Hepatocyte (in vitro differentiated cells): ENCODE measurements at regions not wholly inside any gene's neighbourhood (a gene's known extent, or its start where the extent isn't known, plus 50 kb on each side); places are given as distances from the start of the nearest gene placed in this dataset.

ENCODE experiments used
- DNase-seq: peaks from one replicate; pipeline ENCODE4 v3.0.0-alpha.2; 2016; ENCODE audit warnings: low spot score
- H2AFZ ChIP-seq: fragments of 200-600 bp; sonication (generic); 2 replicates; pipeline ENCODE4 v1.6.0; 2016; ENCODE audit warnings: antibody characterized with exemption, mild to moderate bottlenecking
- H3K27ac ChIP-seq: fragments of 200-600 bp; sonication (generic); 2 replicates; pipeline ENCODE4 v1.5.1; 2016; ENCODE audit warnings: mild to moderate bottlenecking
- H3K27me3 ChIP-seq: fragments of 200-600 bp; sonication (generic); 2 replicates; pipeline ENCODE4 v1.6.1; 2016
- H3K36me3 ChIP-seq: fragments of 200-600 bp; sonication (generic); replicated peaks from 2 replicates; pipeline ENCODE4 v1.5.1; 2016; ENCODE audit warnings: low read depth; ENCODE audit not compliant: insufficient read depth
- H3K4me1 ChIP-seq: fragments of 200-600 bp; sonication (generic); 2 replicates; pipeline ENCODE4 v1.5.1; 2016; ENCODE audit warnings: mild to moderate bottlenecking, moderate library complexity; ENCODE audit not compliant: insufficient read depth
- H3K4me2 ChIP-seq: fragments of 200-600 bp; sonication (generic); 2 replicates; pipeline ENCODE4 v1.6.0; 2016
- H3K4me3 ChIP-seq: fragments of 200-600 bp; sonication (generic); 2 replicates; pipeline ENCODE4 v1.5.1; 2016; ENCODE audit warnings: mild to moderate bottlenecking
- H3K79me2 ChIP-seq: fragments of 200-600 bp; sonication (generic); 2 replicates; pipeline ENCODE4 v1.6.0; 2017; ENCODE audit warnings: mild to moderate bottlenecking
- H3K9me2 ChIP-seq: fragments of 200-600 bp; sonication (generic); replicated peaks from 2 replicates; pipeline ENCODE4 v1.6.0; 2017; ENCODE audit warnings: mild to moderate bottlenecking; ENCODE audit not compliant: insufficient read depth
- H3K9me3 ChIP-seq: fragments of 200-600 bp; sonication (generic); 2 replicates; pipeline ENCODE4 v1.5.1; 2016; ENCODE audit warnings: low read depth, mild to moderate bottlenecking
- H4K20me1 ChIP-seq: fragments of 200-600 bp; sonication (generic); 2 replicates; pipeline ENCODE4 v1.6.0; 2016; ENCODE audit warnings: mild to moderate bottlenecking; ENCODE audit not compliant: insufficient read depth, poor library complexity, severe bottlenecking
- CTCF ChIP-seq: fragments of 200-600 bp; sonication (generic); IDR thresholded peaks from 2 replicates; pipeline ENCODE4 v1.5.1; 2016; ENCODE audit warnings: antibody characterized with exemption, mild to moderate bottlenecking; ENCODE audit not compliant: poor library complexity
- EZH2 ChIP-seq: fragments of 200-600 bp; sonication (generic); IDR thresholded peaks from 2 replicates; pipeline ENCODE4 v1.6.1; 2016; ENCODE audit warnings: antibody characterized with exemption, mild to moderate bottlenecking, borderline replicate concordance
- EZH2phosphoT487 ChIP-seq: fragments of 200-600 bp; sonication (generic); IDR thresholded peaks from one replicate; pipeline ENCODE4 v1.6.1; 2018; ENCODE audit warnings: antibody characterized with exemption, mild to moderate bottlenecking, low read depth, moderate library complexity; ENCODE audit not compliant: unreplicated experiment, severe bottlenecking
- WGBS: methylation state at CpG from one replicate; pipeline ENCODE4 v1.1.6; 2016; ENCODE audit warnings: low lambda C conversion rate; ENCODE audit errors: missing lambda C conversion rate; 5-methylcytosine and 5-hydroxymethylcytosine counted together

DNA sequence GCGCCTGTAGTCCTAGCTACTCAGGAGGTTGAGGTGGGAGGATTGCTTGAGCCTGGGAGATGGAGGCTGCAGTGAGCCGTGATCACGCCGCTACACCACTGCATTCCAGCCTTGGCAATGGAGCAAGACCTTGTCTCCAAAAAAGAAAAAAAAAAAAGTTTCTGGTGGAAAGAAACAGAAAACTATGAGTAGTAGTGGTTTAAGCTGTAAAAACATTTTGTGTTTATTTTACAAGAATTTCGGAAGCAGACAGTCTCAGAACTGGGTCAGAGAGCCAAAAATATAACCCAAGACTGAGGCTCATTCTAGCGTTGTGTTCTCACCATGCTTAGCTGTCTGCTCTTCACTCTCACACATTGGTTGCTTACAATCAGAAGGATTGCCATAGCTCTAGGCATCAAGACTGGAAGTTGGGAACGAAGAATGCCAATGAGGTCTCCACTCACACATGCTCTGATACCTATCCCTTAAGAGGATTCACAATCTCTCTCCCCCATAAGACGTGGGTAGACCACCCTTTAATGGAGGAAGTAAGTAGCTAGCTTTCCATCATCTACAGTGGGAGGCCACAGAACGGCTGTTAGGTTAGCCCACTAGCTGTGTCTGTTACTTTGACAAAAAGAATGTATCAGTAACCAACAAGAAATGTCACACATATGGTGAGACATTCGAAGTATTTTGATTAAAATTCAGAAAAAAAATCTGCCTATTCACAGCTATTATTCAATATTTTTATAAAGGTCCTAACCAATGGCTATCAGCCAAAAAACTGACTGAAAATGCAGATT, 117.6 kb upstream of the RASSF8 start:
- H3K79me2 ChIP-seq = no peaks in the 10 kb centered on the region
- DNase-seq = no peak
- no peak overlapping the region for H3K27ac ChIP-seq
- H3K9me2 ChIP-seq = no peaks in the 10 kb centered on the region
- H3K9me3 ChIP-seq = no peaks in the 10 kb centered on the region
- 93% methylated on average over 10 of the region's 10 CpGs for WGBS
- no peak for TF ChIP-seq CTCF
- no peak for TF ChIP-seq EZH2
- no peak for TF ChIP-seq EZH2phosphoT487
- H3K4me3 ChIP-seq = no peak overlapping the region
- no peaks in the 10 kb centered on the region for H3K4me1 ChIP-seq
- H4K20me1 ChIP-seq = no peaks in the 10 kb centered on the region
- H2AFZ ChIP-seq = no peak overlapping the region
- no peaks in the 10 kb centered on the region for H3K36me3 ChIP-seq
- H3K4me2 ChIP-seq = no peak overlapping the region
- H3K27me3 ChIP-seq = no peaks in the 10 kb centered on the region

- no peaks in the 10 kb centered on the region for H4K20me1 ChIP-seq
- TF ChIP-seq EZH2 (no peak), CTCF (no peak), EZH2phosphoT487 (no peak)
- no peak overlapping the region for H3K4me3 ChIP-seq
- WGBS = 71% methylated on average over 5 of the region's 5 CpGs
- no peaks in the 10 kb centered on the region for H3K27me3 ChIP-seq
- no peak overlapping the region for H3K27ac ChIP-seq
- no peak overlapping the region for H3K4me2 ChIP-seq
- H3K4me1 ChIP-seq = no peaks in the 10 kb centered on the region
- H3K36me3 ChIP-seq = no peaks in the 10 kb centered on the region
- no peaks in the 10 kb centered on the region for H3K79me2 ChIP-seq
- H3K9me3 ChIP-seq = no peaks in the 10 kb centered on the region
- no peak for DNase-seq
- H3K9me2 ChIP-seq = no peaks in the 10 kb centered on the region
- no peak overlapping the region for H2AFZ ChIP-seq
Measured at GRCh38 chr12:25842254-25842653, 116.2 kb upstream of the RASSF8 start.

DNA sequence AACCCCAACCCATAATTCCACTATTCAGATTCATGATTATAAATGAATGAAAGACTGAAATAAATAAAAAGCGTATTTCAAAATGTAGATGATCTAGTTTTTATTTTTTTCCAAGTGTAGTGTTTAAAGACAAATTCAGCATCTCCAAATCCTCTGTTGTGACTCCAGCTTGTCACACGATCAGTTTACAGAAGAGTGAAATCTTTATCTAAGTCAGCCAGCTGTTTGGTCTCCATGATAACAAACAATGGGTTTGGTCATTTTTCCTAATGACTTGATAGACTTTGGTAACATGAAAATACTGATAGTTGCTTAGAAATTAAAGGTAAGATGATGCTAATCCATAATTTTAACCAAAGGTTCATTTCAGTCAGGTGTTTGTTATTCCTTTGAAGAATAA, 114.5 kb upstream of the RASSF8 start:
- no peak overlapping the region for H3K4me2 ChIP-seq
- no peak overlapping the region for H3K27ac ChIP-seq
- H3K9me3 ChIP-seq = no peaks in the 10 kb centered on the region
- no peaks in the 10 kb centered on the region for H4K20me1 ChIP-seq
- H3K9me2 ChIP-seq = no peaks in the 10 kb centered on the region
- no peak overlapping the region for H2AFZ ChIP-seq
- DNase-seq = no peak
- 54% methylated on average over 2 of the region's 2 CpGs for WGBS
- H3K4me3 ChIP-seq = no peak overlapping the region
- no peak for TF ChIP-seq EZH2
- no peak for TF ChIP-seq CTCF
- no peak for TF ChIP-seq EZH2phosphoT487
- H3K27me3 ChIP-seq = no peaks in the 10 kb centered on the region
- H3K4me1 ChIP-seq = no peaks in the 10 kb centered on the region
- H3K36me3 ChIP-seq = no peaks in the 10 kb centered on the region
- no peaks in the 10 kb centered on the region for H3K79me2 ChIP-seq
